HG02588 (cell line): ENCODE measurements at regions not wholly inside any gene's neighbourhood (a gene's known extent, or its start where the extent isn't known, plus 50 kb on each side); places are given as distances from the start of the nearest gene placed in this dataset.
"Not testable (repeated sequence)": the region's sequence is repeated elsewhere in the genome, so short reads cannot be mapped to it uniquely, and the experiment has no call there.

Experiments
- ATAC-seq: cut with Tn5 transposase; IDR thresholded peaks from one replicate; pipeline ENCODE4 v1.9.1; 2021; ENCODE audit warnings: mild to moderate bottlenecking, moderate library complexity; ENCODE audit not compliant: unreplicated experiment

DNA sequence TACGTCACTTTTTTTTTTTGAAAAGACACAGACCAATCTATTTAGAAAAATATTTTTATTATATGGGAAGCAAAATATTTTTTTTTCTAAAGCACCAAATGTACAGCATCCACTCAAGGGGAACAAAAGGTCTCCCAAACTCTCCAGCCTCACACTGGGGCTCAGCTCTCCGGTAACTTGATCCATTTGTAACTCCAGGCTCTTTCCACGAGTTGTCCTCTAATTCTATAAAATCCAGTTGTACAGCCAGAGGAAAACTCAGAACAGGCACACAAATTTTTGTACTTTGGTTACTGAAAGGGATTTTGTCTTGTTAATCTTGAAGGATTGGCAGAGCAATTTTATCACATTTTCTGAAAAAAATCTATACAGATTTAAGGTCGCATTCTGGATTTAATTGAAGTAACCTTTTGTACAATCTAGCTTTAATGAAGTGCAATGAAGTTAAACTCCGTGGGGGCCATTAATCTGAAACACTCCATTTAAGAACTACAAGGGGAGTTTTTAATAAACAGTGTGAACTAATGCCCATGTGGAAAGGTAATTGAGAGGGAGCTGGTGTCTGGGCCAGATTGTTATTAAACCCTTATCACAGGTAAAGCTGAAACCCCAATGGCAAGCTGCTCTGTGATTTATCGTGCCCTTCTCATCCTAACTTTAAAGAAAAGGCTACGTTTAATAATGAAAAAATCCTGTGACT, 161.2 kb upstream of the FRG1 start:
- ATAC-seq = no peak

DNA sequence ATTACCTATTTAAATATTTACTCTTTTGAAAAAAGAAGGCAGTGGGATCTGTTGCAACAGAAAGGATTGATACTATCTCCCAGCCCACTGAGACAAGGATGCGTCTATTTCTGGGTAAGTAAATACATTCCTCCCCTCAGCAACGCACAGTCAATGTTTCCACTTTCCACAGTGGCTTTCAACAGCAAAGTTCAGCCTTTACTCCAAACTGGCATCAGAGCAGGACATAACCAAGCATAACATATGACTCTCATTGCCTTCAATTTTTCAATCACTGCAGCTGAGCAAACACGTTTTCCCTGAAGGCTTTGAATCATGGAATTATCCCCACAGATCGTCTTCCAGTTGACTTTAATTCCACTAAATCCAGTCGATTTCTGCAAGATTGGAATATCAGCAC, 160.3 kb upstream of the FRG1 start:
- no peak for ATAC-seq

DNA sequence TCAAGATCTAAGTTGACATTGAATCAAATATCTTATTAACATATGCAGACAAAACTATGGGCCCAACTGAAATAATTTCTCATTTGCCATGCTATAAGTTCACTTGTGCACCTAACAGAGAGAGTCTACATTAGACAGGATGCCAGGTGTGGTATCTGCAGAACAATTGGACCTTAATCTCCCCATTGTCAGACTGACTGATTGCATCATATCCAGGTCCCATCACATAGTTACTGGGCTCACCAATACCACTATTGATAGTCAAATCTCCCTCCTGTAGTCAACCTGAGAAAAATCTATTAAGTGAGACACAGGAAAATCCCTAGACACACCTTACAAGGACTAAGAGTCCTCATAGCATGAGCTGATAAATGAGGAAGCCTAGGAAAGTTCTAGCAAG, 156.0 kb upstream of the FRG1 start:
- ATAC-seq = no peak

DNA sequence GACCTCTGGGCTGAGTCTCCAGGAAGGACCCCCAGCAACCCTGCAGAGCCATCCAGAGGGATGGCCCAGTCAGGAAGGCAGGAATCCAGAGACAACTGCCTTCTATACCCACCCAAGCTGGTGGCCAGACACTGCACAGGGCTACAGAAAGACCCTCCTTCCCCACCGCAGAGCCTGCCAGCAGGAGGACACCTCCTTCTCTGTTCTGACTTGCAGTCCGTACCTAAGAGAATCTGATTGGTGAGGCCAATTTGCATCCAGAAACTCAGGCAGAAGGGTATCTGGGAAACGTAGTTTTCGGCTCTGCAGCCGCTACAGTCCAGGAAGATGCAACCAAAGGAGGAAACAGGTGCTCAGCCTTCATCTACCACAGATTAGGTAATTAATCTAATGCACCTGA, 155.4 kb upstream of the FRG1 start:
- ATAC-seq = no peak

DNA sequence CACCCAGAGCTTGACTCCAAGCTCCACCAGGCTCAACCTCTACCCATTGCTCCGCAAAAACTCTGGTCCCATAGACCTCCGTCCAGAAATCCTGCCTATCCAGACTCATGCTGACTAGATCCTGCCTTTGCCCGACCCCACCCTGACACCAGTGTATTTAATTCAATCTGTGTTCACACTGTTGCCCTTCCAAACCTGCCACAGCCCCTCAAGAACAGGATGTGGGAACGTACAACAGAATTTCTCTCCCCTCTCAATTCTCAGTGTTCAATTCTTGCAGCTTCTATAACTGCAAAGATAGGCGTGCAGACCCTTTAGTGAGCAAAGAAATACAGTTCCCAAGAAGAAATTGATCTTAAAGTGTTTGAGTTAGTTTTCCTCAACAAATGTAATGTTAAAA, 154.2 kb upstream of the FRG1 start:
- ATAC-seq = no peak

DNA sequence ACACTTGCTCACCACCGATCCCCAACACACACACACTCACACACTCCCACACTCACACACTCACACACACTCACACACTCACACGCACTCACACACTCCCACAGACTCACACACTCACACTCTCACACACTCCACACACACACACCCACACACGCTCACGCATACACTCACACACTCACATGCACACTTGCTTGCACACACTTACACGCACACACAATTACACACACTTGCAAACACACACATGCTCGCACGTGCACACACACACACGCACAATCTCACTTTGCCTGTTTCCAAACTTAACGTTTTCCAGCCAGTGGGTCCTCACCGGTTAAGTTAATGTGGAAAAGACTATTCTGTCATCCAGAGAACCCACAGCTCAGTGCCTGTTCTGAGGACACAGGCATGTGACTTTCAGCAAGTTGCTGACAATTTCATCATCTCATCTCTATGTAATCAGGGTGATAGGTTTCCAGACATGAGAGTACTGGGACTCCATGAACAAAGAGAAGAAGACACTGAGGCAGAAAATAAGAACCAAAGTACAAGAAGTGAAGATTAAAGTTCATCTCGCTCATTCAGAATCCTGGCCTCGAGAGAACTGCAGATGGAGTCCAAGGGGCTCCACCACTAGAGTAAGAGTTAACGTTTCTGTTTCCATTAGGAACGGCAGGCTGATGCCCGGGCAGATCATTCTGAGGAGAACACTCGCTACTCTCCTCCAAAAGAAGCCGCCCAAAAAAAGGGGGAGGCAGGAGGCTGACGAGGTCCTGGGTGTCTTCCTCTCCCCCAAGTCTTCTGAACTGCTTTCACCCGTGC, 153.2 kb upstream of the FRG1 start:
- ATAC-seq = no peak

DNA sequence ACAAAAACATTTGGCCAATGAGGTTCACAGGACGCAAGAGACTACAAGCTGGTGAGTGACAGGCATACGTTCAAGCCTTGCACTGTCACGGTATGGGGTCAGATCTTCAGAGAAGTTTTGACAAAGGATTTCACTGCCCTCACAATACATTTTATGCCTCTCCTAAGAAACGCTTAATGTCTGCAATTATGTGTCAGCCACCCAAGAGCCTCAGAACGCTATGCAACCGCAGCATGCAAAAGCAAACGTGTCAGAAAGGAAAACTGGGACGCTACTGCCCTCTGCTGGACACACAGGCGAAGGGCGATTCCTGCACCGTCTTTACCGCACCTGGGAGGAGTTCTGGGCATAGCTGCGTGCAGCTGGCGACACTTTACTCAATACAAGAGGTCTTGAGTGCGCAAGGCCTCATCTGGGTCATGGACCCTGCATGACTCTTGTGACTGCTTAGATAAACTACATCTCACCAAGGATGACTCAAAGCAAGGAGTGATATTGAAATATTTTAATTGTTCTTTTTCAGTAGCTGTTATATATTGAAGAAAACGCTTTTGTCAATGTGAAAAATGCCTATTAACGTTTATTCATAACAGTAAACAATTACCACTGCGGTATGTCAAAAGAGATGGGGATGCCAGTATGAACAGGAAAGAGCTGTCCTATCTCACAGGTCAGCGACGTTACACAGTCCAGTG, 147.6 kb upstream of the FRG1 start:
- ATAC-seq = peak; percentile 85

DNA sequence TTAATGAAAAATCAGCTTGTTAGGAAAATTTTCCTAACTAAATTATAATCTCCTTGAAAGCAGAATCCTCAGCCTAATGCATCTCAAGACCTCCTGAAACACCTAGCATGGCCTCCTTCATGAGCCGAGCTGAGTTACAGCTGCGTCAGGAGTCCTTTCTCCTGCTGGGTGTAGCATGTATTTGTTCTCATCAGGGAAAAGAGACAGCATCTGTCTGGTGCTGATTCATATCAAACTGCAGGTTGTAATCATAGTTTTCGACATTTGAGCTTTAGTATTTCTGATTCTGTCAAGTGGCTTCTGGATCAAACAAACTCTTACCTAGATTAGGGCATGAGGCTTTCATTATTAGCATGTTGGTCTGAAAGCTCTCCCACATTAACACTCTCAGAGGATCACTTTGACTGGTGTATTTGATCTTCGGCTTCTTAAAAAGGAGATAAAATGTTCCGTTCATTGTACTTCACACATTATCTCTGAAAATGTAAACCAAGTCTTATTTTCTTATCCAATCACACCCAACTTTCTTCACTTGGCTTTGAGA, 140.1 kb upstream of the FRG1 start:
- ATAC-seq = no peak

DNA sequence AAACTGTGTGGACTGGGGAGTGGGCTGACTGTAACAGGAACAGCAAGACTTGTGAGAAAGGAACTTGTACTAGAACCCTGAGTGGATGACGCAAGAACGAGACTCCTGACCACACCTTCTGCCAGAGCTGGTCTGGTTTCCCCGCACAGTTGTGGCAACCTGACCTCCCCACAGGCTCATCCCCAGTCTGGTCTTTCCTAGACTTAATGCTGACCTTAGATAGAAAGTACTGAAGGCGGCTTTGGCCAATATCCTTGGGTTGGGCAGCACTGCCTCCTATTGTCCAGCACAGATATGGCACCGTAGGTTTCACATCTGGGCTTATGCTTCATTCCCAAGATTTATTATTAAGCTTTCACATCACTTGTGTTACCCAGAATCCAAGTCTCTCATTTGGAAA, 137.8 kb upstream of the FRG1 start:
- ATAC-seq = no peak

DNA sequence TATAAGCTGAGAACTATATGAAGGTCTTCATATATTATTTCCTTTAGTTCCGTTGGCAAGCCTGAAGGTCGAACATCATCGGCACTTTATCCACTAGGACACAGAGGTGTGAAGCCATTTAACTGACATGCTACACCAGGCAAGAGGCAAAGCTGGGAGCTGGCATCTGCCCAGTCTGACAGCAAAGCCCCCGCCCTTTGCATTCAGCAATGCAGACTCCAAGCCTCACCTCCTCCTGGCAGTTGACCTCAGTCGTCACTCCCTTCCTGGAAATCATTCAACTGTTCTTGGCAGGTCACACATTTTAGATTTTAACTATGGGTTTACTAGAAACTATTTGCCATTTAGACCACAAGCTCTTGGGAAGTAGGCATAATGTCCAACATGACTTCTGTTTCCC, 135.8 kb upstream of the FRG1 start:
- ATAC-seq = no peak

DNA sequence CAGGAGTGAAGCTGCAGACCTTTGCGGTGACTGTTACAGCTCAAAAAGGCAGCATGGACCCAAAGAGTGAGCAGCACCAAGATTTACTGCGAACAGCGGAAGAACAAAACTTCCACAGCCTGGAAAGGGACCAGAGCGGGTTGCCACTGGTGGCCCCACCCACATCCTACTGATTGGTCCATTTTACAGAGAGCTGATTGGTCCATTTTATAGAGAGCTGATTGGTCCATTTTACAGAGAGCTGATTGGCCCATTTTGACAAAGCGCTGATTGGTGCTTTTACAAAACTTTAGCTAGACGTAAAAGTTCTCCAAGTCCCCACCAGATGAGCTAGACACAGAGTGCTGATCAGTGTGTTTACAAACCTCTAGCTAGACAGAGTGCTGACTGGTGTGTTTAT, 134.2 kb upstream of the FRG1 start:
- no peak for ATAC-seq

DNA sequence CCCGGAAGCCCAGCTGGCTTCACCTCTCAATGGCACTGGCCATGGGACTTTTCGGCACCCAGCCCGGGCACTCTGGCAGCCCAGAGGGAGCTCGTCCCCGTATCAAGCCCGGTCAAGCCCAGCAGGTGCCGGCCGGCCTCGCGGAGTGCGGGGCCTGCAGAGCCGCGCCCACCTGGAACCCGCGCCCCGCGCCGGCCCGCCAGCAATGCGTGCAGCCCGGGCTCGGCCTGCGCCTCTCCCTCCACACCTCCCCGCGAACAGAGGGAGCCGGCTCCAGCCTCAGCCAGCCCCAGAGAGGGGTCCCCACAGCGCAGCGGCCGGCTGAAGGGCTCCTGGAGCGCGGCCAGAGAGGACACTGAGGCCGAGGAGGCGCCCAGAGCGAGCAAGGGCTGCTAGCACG, 133.6 kb upstream of the FRG1 start:
- no peak for ATAC-seq

DNA sequence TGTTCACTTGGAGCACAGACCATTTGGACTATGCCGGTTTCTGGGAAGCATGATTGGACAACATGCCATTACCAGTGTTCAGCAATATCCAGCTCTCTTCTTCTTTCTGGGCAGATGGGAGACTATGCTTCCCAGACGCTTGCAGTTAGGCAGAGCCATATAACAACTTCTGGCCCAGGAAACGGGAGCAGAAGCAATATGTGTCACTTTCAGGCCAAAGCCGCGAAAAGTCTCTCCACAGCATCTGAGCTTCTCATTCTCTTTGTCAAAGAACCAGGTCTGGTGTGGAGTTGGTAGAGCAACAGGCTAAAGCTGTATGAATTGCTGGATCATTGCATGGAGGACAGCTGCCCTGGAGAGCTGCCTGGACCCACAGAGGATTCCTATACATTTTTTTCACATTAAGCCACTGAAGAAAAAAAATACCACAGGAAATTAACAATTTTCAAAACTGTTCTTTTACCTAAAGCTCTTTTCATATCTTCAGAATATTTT, 131.4 kb upstream of the FRG1 start:
- no peak for ATAC-seq

DNA sequence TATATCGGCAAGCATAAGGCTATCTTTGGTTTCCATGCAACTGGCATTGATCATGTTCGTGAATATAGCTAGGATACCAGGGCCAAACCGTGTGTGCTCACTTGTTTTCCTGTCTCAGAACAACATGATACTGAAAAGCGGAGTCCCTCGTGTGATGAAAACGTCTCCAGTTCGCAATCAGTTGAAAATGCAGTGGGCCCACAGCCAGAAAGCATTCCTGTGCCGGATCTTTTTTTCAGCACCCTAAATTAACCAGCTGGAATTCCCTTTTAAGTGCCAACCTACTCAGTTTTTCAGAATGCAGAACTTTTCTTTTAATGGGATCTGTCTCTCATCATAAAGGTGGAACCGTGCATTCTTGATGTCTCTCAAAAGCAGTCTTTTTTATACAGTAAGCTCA, 130.8 kb upstream of the FRG1 start:
- ATAC-seq = no peak

DNA sequence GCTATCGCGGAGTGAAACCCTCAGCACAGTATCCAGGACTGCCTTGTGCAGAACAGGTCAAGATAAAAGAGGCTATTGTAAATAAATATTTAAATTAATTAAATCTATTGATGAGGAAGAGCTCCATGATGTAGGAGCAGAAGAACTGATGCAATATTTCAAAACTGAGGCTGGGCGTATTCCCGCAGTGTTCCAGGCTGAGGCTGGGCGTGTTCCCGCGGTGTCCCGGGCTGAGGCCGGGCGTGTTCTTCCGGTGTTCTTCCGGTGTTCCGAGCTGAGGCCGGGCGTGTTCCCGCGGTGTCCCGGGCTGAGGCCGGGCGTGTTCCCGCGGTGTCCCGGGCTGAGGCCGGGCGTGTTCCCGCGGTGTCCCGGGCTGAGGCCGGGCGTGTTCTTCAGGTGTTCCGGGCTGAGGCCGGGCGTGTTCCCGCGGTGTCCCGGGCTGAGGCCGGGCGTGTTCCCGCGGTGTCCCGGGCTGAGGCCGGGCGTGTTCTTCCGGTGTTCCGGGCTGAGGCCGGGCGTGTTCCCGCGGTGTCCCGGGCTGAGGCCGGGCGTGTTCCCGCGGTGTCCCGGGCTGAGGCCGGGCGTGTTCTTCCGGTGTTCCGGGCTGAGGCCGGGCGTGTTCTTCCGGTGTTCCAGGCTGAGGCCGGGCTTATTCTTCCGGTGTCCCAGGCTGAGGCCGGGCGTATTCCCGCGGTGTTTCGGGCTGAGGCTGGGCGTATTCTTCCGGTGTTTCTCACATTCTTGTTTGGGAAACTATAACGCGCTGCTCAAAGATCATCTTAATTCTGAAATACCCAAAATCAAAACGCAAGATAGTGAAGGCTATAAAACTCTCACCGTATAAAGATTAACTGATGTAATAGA, 130.1 kb upstream of the FRG1 start:
- not testable (repeated sequence) for ATAC-seq

DNA sequence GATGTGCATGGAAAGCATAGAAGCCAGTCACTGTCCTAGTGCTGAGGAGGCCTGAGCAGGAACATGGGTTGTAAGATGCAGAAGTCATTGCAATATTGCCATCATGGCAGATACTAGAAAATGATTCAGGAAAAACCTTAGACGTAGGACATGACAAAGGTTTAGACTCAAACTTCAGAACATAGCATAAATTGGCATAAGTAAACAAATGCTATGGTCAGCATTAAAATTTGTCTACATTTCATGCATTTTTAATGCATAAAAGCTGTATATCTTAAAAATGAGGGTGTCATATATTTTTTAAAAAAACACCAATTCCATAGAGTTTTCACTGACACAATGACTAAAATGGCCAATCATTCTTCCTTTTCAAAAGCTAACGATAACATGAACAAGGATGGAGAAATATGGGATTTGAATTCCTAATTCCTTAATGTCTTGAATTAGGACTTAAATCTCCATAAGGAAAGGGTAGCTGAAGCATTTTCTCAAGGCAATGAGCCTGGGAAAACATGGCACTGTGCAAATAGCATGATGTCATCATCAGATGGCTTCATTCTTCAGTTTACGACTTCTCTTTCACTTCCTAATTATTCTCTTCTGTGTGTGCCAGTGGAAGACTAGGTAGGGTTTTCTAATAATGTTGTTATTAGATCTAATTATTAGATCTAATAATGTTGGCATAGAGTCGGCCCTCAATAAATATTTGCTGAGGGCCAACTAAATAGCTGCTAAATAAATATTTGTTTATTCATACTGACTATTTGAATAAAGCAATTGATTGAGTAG, 125.1 kb upstream of the FRG1 start:
- no peak for ATAC-seq

DNA sequence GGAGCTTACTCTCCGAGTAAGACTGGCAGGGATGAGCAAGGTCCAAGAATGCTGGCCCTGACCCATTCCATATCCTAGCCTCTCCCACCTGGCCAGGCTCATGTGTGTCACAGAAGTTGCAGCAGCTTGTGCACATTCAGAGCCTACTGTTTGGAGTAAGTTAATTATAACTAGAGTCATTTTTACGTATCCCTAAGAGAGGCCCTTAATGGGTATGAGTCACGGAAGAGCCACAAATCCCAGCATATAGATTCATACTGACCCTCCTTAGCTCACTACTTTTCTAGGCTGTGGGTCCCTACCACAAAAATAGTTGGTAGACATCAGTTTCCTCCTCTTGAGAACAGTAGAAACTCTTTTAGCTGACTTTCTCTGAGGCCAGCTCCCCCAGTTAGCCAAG, 118.3 kb upstream of the FRG1 start:
- no peak for ATAC-seq

DNA sequence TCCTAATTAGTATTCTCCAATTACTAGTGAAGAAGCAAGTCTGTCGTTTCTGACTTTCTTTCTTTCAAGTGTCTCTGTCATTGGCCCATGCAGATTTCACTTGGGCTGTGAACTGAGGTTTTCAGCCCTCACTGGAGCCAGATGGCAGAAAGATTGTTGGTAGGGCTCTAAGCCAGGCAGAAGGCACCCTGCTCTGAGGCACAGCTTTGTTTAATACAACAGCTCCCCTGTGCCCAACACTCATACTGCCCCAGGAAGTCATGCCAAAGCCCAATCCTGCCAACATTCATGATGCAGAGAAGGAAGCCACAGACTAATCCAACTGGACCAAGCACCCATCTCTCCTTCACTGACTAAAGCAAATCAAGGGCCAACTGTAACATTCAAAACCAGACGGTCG, 117.1 kb upstream of the FRG1 start:
- no peak for ATAC-seq

DNA sequence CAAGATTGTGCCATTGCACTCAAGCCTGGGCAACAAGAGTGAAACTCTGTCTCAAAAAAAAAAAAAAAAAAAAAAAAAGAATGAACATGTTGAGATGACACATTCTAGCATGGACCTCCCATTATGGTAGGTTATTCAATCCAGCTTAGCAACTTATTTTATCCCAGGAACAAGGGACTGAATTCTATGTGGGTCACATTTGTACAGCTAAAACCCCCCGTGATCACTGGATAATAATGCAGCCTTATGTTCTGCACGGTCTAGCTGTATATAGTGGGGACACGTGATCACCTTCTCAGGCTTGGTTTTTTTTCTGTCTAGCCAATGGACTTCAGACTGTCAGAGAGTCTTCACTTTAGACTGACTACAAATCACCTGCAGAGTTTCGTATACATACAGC, 115.2 kb upstream of the FRG1 start:
- ATAC-seq = no peak

DNA sequence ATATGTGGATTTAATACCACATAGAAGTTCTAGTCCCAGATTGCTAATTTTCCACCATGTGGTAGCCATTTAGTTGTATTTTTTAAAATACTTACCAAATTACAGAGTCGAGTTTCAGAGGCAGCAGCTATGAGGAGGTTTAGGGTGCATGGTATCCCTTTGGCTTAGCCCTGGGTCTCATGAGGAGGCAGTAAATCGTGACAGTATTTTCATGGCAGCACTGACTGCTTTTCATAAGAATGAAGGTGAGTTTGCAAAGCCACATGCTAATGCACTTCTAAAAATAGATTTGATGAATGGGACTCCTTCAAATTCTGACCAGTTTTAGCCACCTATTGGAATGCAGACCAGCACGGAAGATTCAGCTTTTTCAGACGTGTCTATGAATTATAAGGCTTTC, 114.0 kb upstream of the FRG1 start:
- ATAC-seq = no peak
